Glutamatergic neuron (in vitro differentiated cells): ENCODE measurements at regions not wholly inside any gene's neighbourhood (a gene's known extent, or its start where the extent isn't known, plus 50 kb on each side); places are given as distances from the start of the nearest gene placed in this dataset.

ENCODE experiments used
- DNase-seq: peaks from one replicate; pipeline ENCODE4 v3.0.0; 2022
- H3K27ac Mint-ChIP-seq: one replicate; pipeline ENCODE4 v1.8.0; 2020; ENCODE audit warnings: mild to moderate bottlenecking, mixed read lengths, inconsistent platforms; ENCODE audit not compliant: unreplicated experiment
- H3K27me3 Mint-ChIP-seq: one replicate; pipeline ENCODE4 v1.8.0; 2020; ENCODE audit warnings: mild to moderate bottlenecking, moderate library complexity, mixed read lengths, inconsistent platforms; ENCODE audit not compliant: unreplicated experiment
- H3K36me3 Mint-ChIP-seq: one replicate; pipeline ENCODE4 v1.8.0; 2020; ENCODE audit warnings: mild to moderate bottlenecking, mixed read lengths, inconsistent platforms; ENCODE audit not compliant: unreplicated experiment
- H3K4me1 Mint-ChIP-seq: one replicate; pipeline ENCODE4 v1.8.0; 2020; ENCODE audit warnings: mild to moderate bottlenecking, low read depth, mixed read lengths, inconsistent platforms; ENCODE audit not compliant: unreplicated experiment
- H3K4me3 Mint-ChIP-seq: one replicate; pipeline ENCODE4 v1.8.0; 2020; ENCODE audit warnings: mild to moderate bottlenecking, mixed read lengths, inconsistent platforms; ENCODE audit not compliant: unreplicated experiment
- H3K9me3 Mint-ChIP-seq: one replicate; pipeline ENCODE4 v1.8.0; 2020; ENCODE audit warnings: mild to moderate bottlenecking, moderate library complexity, mixed read lengths, inconsistent platforms; ENCODE audit not compliant: unreplicated experiment
- TF ChIP-seq, protein P1 (sequence below): fragments of 200-600 bp; sonication (generic); IDR thresholded peaks from one replicate; pipeline ENCODE4 v1.5.0; 2021; ENCODE audit not compliant: partially characterized antibody, unreplicated experiment

- peak overlapping the region; percentile 77 for H3K27ac Mint-ChIP-seq
- peak; percentile 66 for DNase-seq
- TF ChIP-seq, protein P1, sequence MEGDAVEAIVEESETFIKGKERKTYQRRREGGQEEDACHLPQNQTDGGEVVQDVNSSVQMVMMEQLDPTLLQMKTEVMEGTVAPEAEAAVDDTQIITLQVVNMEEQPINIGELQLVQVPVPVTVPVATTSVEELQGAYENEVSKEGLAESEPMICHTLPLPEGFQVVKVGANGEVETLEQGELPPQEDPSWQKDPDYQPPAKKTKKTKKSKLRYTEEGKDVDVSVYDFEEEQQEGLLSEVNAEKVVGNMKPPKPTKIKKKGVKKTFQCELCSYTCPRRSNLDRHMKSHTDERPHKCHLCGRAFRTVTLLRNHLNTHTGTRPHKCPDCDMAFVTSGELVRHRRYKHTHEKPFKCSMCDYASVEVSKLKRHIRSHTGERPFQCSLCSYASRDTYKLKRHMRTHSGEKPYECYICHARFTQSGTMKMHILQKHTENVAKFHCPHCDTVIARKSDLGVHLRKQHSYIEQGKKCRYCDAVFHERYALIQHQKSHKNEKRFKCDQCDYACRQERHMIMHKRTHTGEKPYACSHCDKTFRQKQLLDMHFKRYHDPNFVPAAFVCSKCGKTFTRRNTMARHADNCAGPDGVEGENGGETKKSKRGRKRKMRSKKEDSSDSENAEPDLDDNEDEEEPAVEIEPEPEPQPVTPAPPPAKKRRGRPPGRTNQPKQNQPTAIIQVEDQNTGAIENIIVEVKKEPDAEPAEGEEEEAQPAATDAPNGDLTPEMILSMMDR = no peak
- H3K4me1 Mint-ChIP-seq = peaks cover 20% of the 10 kb centered on the region
- no peaks in the 10 kb centered on the region for H3K27me3 Mint-ChIP-seq
- no peaks in the 10 kb centered on the region for H3K9me3 Mint-ChIP-seq
- H3K36me3 Mint-ChIP-seq = no peaks in the 10 kb centered on the region
- H3K4me3 Mint-ChIP-seq = no peak overlapping the region
These were observed 1099.5 kb downstream of the PLA2G4A start for GRCh38 chr1:187928288-187928687.

DNA sequence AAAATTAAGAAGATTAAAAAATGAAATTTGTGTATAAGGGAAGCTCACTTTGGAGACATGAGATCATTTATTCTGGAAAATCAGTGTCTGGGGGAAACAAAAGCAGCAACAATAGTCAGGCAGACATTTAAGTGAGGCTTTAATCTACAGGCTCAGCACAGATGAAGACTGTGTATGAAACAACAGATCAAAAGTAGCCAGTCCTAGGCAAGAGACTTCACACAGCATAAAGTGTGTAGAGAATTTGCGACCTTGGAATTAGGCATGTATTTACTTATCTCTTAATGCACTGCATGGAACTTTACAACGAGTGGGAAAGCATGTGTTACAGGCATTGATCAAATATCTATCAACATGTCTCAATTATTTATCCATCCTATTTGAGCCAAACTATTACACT, 1099.9 kb downstream of the PLA2G4A start:
- H3K4me3 Mint-ChIP-seq = no peak overlapping the region
- DNase-seq = no peak
- TF ChIP-seq, protein P1 = no peak
- H3K9me3 Mint-ChIP-seq = no peaks in the 10 kb centered on the region
- H3K4me1 Mint-ChIP-seq = peaks cover 20% of the 10 kb centered on the region
- peak overlapping the region; percentile 77 for H3K27ac Mint-ChIP-seq
- no peaks in the 10 kb centered on the region for H3K27me3 Mint-ChIP-seq
- no peaks in the 10 kb centered on the region for H3K36me3 Mint-ChIP-seq

DNA sequence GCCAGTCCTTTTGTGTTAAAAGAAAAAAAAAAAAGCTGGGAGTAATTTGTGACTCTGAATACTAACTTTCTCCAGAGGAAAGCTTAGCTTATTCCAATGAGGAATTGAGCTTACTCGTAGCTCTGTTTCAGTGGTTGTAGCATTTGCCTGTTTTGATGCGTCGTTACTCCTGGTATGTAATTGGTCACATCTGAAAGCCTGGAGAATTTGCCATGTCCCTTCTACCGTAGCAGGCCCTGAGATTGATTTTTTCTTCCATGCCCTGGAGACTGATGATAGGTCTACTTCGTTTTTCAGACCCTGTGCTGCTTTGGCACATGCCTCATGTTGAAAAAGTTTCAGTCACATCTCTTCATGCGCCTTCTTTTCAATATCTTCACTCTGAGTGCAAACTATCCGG, 1103.0 kb downstream of the PLA2G4A start:
- no peak overlapping the region for H3K27ac Mint-ChIP-seq
- peaks cover 1% of the 10 kb centered on the region for H3K27me3 Mint-ChIP-seq
- TF ChIP-seq, protein P1 = no peak
- H3K4me3 Mint-ChIP-seq = no peak overlapping the region
- peaks cover 2% of the 10 kb centered on the region for H3K9me3 Mint-ChIP-seq
- no peaks in the 10 kb centered on the region for H3K36me3 Mint-ChIP-seq
- H3K4me1 Mint-ChIP-seq = peaks cover 20% of the 10 kb centered on the region
- no peak for DNase-seq

- no peak for DNase-seq
- Mint-ChIP-seq H3K36me3 (no peaks in the 10 kb centered on the region), H3K9me3 (peaks cover 2% of the 10 kb centered on the region), H3K4me3 (no peak overlapping the region), H3K27ac (no peak overlapping the region), H3K27me3 (peaks cover 1% of the 10 kb centered on the region), H3K4me1 (peaks cover 10% of the 10 kb centered on the region)
- TF ChIP-seq, protein P1 = no peak
These were observed 1105.0 kb downstream of the PLA2G4A start for GRCh38 chr1:187933562-187934419.

DNA sequence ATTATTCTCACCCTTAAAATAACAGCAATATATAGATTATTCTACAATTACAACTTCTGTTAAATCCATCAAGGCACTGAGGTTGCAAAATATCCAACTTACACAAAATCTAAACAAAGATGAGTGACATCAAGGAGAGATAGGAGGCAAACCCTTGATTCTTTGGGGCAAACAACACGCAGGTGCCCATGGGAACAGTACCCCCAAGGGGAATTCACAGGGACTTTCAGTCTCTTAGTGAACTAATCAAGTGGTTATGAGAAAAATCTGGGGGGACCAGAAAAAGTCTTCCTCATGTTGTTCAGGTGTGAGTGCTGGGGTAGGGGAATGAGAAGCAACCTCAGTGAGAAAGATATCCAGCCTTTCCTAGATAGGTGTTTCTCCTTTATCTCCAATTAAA, 1107.9 kb downstream of the PLA2G4A start:
- H3K36me3 Mint-ChIP-seq = no peaks in the 10 kb centered on the region
- no peak overlapping the region for H3K27ac Mint-ChIP-seq
- no peak overlapping the region for H3K4me3 Mint-ChIP-seq
- DNase-seq = no peak
- H3K9me3 Mint-ChIP-seq = peaks cover 2% of the 10 kb centered on the region
- peaks cover 4% of the 10 kb centered on the region for H3K4me1 Mint-ChIP-seq
- TF ChIP-seq, protein P1 = no peak
- peaks cover 1% of the 10 kb centered on the region for H3K27me3 Mint-ChIP-seq
